ENCODE measurements at regions not wholly inside any gene's neighbourhood (a gene's known extent, or its start where the extent isn't known, plus 50 kb on each side); places are given as distances from the start of the nearest gene placed in this dataset.

- DNase-seq (ENCODE audit: low read depth in 2 of 2) = no peak
These were observed 170.5 kb upstream of the PPP1R26 start for GRCh38 chr9:135308821-135309762.

GRCh38 chr9:135309763-135310125 is 169.8 kb upstream of the PPP1R26 start:
- DNase-seq (ENCODE audit: low read depth in 2 of 2) = no peak

DNA sequence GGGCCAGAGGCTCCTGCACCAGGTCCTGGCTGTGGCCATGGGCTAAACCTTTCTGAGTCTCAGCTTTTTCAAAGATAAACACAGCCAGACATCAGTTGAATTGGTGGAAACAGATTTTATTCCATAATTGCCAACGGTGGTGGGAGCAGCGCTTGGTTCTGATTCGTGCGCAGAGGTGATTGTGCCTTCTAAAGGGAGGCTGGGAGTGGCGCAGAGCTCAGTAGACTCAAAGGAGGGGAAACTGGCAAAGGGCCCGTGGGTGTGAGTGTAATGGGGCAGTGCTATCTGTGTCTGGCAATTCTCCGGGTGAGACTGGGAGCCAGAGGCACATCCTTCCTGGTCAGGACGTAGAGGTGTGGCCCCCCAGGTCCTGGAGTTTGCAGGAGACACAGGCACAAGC is 169.4 kb upstream of the PPP1R26 start:
- DNase-seq (ENCODE audit: low read depth in 2 of 2) = no peak

GRCh38 chr9:135315572-135315971 is 164.0 kb upstream of the PPP1R26 start:
- DNase-seq (ENCODE audit: low read depth in 2 of 2) = no peak

- no peak for DNase-seq (ENCODE audit: low read depth in 2 of 2)
These were observed 159.3 kb upstream of the PPP1R26 start for GRCh38 chr9:135320331-135320730.

DNA sequence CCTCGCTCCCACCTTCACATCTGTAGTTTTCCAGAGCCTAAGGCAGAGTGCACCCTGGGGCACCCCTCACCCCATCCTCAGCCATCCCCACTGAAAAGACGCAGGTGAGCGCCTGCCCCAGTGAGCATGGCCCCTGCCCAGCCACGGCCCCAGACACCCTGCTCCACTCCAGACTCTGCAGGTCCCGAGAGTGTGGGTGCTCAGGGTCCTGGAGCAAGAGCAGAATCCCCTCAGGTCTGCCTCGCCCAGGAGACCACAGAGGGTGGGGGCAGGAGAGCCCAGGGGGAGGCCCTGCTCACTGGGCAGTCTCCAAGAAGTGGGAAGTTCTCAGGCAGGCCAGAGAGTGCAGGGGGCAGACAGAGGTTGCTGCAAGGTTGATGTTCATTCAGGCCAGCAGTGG is 158.6 kb upstream of the PPP1R26 start:
- DNase-seq (ENCODE audit: low read depth in 2 of 2) = no peak

- DNase-seq (ENCODE audit: low read depth in 2 of 2) = no peak
These were observed 158.0 kb upstream of the PPP1R26 start for GRCh38 chr9:135321580-135321979.

DNA sequence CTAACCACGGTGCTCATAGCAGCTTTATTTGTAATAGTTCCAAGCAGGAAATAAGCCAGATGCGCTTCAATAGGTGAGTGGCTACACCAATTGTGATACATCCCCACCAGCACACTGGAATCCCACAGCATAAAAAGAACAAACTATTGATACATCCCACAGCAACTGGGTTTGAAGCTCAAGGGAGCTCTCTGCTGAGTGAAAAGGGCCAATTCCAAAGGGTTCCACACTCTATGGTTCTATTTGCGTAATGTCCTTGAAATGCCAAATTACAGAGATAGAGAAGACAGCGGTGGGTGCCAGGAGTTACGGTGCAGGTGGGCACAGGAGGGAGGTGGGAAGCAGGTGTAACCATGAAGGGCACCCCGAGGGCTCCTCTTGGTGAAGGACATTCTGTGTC is 155.3 kb upstream of the PPP1R26 start:
- no peak for DNase-seq (ENCODE audit: low read depth in 2 of 2)

DNA sequence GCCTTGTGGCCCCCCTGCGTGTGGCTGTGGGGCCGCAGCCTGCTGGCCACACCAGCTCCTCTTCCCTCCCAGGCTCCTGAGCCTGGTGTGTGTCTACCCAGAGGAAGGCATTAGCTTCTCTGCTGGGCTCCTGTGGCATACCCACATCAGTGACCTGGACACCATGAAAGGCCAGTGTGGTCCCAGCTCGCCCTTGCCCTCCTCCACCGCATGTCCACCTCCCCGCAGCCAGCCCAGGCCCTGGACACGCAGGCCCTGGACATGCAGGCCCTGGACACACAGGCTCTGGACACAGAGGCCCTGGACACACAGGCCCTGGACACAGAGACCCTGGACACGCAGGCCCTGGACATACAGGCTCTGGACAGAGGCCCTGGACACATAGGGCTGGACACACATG is 153.4 kb upstream of the PPP1R26 start:
- DNase-seq (ENCODE audit: low read depth in 2 of 2) = no peak

DNA sequence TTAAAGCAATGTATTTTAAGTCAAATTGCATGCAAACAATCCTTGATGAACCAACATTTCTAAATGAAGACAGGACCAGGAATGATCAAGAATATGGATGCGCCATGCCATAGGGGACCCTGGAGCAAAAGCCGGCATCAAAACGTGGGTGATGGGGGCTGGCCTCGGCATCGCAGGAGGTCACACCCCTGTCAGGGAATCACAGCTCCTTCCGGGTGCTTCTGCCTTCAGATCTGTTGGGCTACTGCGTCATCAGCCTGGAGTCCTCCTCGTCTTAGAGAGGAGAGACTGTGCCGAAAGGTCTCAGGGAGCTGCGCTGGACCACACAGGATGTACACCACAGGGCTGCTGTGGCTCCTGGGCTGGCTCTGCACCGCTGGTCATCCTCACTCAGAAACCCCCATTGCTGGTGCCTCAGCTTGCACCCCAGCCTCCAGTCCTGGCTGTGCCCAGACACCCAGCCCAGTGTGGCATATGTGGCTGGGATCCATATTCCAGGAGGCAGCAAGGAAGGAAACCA is 152.9 kb upstream of the PPP1R26 start:
- DNase-seq (ENCODE audit: low read depth in 2 of 2) = no peak

DNA sequence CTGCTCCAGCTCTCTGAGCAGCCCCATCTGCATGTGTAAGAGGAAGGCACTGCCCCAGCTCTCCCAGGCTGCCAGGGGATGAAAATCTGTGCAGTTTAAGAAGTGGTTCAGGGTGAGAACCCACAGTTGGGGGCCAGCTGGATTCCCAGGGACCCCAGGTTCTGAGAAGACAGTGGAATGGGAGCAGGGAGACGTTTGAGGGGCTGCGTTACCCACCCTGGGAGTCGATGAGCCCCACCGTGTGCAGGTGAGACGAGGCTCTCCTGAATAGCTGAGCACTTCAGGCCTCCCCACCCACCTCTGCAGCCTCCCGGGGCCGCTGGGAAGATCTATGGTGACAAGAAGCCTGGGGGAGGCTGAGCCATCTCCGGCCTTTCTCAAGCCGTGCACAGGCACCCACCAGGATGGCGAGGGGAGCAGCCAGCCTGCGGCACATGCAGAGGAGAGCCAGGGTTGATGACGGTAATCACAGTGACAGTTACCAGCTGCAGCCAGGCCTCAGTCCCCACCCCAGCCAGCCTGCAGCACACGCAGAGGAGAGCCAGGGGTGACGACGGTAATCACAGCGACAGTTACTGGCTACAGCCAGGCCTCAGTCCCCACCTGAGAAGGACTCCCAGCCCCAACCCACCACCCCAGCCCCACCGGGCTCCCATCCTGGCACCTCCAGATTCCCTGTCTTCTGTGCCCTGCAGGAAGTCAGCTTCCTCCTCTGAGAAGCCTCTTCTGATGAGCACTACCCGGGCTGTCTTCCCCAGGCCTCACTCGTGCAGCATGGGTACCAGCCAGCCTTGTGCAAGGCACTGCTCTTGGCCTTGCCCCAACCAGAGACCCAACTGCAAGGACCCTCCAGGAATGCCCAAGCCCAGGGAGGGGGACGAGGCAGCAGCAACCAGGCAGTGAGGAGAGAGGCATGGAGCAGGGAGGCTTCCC is 150.8 kb upstream of the PPP1R26 start:
- DNase-seq (ENCODE audit: low read depth in 2 of 2) = no peak

GRCh38 chr9:135329571-135330306 is 149.8 kb upstream of the PPP1R26 start:
- no peak for DNase-seq (ENCODE audit: low read depth in 2 of 2)

DNA sequence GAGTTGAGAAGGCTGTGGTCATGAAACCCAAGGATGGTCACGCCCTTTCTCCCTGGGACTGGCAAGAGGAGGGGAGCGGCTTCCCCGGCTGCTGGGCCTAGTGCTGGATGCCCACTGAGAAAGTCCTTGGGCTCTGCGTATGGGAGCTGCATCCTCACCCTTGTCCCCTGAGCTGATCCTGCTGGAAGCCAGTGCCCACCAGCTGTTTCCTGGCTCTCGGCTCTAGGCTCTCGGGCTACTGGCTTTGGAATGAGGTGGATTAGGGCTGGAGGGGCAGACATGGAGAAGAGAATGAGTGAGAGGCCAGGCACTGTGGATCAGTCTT is 149.3 kb upstream of the PPP1R26 start:
- DNase-seq (ENCODE audit: low read depth in 2 of 2) = no peak

- DNase-seq (ENCODE audit: low read depth in 2 of 2) = no peak
These were observed 148.6 kb upstream of the PPP1R26 start for GRCh38 chr9:135330685-135331590.

GRCh38 chr9:135332516-135332915 is 147.1 kb upstream of the PPP1R26 start:
- no peak for DNase-seq (ENCODE audit: low read depth in 2 of 2)

- no peak for DNase-seq (ENCODE audit: low read depth in 2 of 2)
These were observed 146.4 kb upstream of the PPP1R26 start for GRCh38 chr9:135332979-135333748.

DNA sequence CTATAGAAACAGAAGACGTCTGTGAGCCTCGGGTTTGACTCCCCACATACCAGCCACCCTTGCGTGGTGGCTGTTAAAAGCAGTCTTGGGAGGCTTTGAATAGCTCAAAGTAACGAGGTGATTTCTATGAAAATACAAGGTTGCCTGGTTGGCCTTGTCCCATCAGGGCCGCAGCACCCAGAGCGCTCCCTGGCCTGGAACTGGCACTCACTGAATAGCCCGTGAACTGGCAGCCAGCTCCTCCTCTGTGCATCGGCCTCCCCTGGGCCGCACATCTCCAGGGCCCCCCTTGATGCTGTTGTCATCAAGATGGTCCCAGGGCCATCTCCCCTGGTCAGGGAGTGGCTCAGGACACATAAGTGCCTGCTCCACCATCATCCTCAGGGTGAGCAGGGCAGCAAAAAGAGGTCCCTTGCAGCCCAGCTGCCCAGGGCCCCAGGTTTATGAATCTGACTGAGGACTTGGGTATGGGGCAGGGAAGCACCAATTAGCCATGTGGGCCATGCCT is 144.6 kb upstream of the PPP1R26 start:
- DNase-seq (ENCODE audit: low read depth in 2 of 2) = no peak

GRCh38 chr9:135335691-135336181 is 143.8 kb upstream of the PPP1R26 start:
- DNase-seq (ENCODE audit: low read depth in 2 of 2) = no peak

GRCh38 chr9:135336722-135337527 is 142.7 kb upstream of the PPP1R26 start:
- no peak for DNase-seq (ENCODE audit: low read depth in 2 of 2)

Measured in lung microvascular endothelial cell (primary cell).